ENCODE measurements at regions not wholly inside any gene's neighbourhood (a gene's known extent, or its start where the extent isn't known, plus 50 kb on each side); places are given as distances from the start of the nearest gene placed in this dataset.

DNA sequence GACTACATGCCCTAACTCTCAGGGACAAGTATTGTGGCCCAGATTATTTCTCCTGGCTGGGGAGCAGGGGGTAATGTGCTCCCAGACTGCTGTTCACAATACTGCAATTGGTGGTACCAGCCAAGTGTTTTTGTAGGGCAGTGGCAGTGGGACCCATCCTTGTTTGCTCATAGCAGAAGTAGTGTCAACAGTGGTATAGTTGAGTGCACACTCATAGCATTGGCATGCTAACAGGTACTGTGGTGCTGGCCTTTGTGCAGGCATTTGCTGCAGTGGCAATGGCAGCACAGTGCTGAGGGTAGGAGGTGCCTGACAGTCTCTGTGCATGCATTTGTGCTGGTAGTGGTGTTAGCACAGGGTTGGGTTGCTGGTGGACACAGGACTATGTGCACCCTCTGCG, 995.0 kb downstream of the SH3BGRL start:
- TF ChIP-seq CTCF (optimal IDR thresholded peaks at IDR 0.05 in 1 of 3, IDR thresholded peaks at IDR 0.05 in 1 of 3, conservative IDR thresholded peaks at IDR 0.05 in 1 of 3; ENCODE audit: extremely low read depth in 1 of 3, insufficient read depth in 2 of 3, low read length in 3 of 3) = no peak
- no peak for TF ChIP-seq EZH2 (IDR thresholded peaks at IDR 0.05; ENCODE audit: low read length)
